CD4-positive, alpha-beta T cell treated with Interleukin-21 for 1 hour (primary cell): ENCODE measurements at regions not wholly inside any gene's neighbourhood (a gene's known extent, or its start where the extent isn't known, plus 50 kb on each side); places are given as distances from the start of the nearest gene placed in this dataset.

Experiments used
- DNase-seq: peaks from one replicate; pipeline ENCODE4 v3.0.0-alpha.2; 2020

DNA sequence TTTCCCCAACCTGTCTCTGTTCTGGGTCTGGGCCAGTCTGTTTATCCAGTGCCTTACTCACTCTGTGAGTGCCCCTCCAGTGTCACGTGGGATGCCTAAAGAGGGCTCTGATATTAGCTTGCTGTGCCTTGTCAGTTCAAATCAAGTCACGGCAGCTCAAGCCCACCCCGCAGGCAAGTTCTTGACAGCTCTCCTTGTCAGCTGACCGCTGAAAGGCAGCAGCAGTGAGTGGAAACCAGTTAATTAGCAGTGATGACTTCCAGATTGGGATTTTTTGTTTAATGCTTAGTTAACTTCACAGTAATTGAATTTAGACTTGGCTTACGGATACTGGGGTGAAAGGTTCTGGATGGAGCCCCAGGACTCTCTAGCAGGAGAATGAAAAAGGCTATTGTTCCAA is 210.1 kb downstream of the PSAT1 start:
- DNase-seq, result no peak

DNA sequence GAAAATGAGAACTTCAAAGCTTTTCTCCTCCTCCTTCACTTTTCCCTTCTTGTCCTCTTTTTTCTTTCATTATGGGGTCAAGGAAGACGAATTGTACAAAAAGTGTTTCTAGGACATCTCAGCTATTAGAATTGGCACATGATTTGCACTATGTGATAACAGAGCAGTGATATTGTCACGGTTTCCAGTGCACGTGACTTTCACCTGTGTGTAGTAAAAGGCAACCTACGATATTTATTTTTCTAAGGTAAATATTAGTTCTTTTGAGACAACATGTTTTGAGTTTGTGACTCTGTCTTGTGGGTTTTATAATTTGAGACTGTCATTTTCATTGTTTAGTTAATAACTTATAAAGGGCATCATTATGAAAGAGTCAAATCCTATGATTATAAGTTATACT is 213.1 kb downstream of the PSAT1 start:
- no peak for DNase-seq

GRCh38 chr9:78515108-78515507 is 218.2 kb downstream of the PSAT1 start:
- DNase-seq, result no peak

- no peak for DNase-seq
Measured at GRCh38 chr9:78519786-78520185, 222.9 kb downstream of the PSAT1 start.

GRCh38 chr9:78521680-78522079 is 224.8 kb downstream of the PSAT1 start:
- no peak for DNase-seq

GRCh38 chr9:78525986-78526560 is 229.1 kb downstream of the PSAT1 start:
- DNase-seq, result no peak

DNA sequence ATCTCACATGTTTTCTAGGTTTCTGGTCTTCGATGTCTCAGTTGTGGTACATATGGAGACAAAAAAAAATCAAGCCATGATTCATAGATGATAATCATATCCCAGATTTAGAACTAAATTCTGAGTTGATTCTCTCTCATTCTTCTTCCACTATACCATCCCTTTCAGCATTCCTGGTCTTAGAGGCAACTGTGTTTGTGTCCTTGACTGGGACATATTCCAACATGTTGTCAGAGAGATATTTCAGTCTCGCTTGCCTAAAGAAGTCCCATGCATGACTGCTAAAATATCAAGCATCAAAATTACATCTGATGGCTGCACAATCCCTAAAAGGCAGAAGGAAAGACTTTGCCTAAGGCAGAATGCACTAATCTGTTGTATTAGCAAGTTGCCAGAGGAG is 236.6 kb downstream of the PSAT1 start:
- DNase-seq, result no peak

DNA sequence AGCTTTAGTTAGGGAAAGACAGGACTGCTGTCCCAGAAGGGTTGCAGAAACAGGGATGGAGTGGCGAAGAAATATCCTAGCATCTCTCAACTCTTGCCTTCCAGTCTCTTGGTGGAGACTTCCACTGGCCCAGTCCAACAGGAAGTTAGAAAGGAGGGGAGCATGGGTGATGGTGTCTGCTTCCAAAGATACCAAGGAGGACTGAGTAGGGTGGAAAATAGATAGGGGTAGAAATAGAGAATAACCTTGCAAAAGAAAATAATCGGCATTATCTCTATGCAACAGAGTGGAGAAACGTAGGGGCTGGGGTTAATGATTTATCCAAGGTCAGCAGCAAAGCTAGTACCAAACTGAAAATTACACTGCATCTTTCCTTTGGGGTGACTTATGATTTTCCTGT is 242.3 kb downstream of the PSAT1 start:
- DNase-seq, result no peak

- DNase-seq, result no peak
Measured at GRCh38 chr9:78539904-78540303, 243.0 kb downstream of the PSAT1 start.

- no peak for DNase-seq
Measured at GRCh38 chr9:78541868-78542443, 245.0 kb downstream of the PSAT1 start.

DNA sequence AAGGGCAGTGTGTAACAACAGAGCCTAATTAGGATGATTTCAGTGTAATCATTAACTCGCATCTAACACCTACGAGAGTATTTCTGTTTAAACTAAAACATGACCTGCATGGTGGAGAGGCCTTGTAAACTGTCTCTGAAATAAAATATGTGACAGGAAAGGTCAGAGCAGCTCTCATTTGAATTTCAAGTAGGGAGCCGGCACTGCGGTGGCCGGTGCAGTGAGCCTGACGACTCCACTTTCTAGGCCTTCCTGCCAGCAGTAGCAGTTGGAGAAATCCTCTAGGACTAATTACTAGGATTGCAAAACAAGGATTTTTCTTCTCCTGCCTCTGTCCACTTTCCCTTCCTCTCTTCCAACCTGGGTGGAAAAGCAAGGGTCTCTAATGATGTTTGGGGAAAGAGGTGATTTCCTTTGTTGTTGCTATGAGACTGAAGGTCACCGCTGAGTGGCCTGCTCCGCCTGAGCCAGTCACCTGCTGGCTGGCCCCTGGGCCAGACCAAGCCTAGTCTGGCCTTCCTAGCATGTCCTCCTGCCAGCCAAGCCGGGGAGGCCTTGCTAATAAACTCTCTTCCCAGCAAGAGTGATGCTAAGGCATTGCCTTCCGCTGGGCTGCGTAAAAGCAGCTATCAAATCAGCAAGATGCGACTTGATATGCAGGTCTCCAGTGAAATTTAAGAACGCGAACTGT is 245.7 kb downstream of the PSAT1 start:
- no peak for DNase-seq

- DNase-seq, result no peak
Measured at GRCh38 chr9:78543353-78543752, 246.4 kb downstream of the PSAT1 start.

- DNase-seq, result no peak
Measured at GRCh38 chr9:78544230-78544629, 247.3 kb downstream of the PSAT1 start.

DNA sequence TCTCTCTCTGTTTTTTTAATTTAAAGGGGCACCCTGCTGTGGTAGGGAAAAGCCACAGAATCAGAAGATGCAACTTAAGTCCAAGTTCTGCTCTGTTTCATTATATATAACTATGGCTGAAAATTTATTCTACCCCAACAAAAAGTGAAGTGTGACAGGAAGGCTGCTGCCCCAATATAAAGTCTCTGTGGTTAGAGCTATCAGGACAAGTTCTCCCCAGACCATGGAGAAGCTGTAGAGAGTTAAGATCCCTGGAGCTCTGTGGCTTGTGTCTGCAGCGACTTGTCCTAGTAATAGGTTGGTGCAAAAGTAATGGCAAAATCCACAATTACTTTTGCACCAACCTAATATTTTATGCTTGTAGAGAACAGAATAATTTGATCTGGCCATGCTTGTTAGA is 250.9 kb downstream of the PSAT1 start:
- no peak for DNase-seq

DNA sequence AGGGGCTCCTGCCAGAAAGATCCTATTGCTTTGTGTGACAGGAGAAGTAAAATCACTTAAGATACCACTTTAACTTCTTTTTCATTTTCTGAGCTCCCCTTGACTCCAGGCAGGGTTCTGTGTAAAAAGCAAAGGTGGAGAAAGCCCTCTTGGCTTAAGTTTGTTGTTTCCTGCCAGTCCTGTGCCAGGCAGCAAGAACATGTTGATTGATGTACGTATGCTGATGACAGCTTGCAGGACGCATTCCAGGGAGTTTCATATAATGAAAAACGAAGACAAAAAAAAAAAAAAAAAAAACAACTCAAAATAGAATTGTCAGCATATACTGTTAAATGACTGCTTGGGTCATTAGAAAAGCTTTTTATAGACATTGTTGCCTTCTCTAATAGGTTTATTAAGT is 251.7 kb downstream of the PSAT1 start:
- DNase-seq, result no peak

- DNase-seq, result no peak
Measured at GRCh38 chr9:78549711-78550110, 252.8 kb downstream of the PSAT1 start.

DNA sequence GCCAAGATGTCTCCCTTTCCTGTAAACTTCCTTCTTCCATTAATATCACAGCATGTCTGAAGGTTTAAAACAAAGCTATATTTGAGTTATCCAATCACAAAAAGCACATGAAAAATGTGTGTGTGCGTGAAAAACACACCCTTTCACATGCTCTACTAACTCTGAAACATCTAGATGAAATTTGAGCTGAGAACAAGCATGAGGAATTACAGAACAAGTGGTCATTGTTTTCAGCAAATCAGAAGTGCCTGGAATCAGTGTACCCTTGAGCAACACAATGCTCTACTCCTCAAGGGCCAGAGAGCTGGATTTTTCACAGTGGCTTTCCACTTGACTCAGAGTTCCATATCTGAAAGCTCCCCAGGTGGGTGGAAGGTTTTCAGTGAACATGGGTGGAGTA is 255.9 kb downstream of the PSAT1 start:
- DNase-seq, result no peak

DNA sequence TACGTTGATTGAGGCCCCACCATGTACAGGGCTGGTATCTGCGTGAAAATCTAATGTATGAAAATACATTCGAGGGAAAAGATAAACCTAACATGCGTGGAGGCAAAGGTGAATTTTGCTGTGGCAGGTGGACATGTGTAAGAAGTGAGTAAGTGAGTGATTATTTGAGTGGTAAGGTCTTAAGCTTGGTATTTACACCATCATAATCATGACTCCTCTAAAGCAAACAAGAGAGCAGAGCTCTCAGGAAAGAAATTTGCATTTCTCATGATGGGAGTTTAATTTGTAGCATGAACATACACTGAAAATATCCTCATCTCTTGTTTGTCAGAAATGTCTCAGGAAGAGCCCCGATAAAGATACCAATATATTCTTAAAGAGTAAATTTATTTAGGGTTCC is 260.6 kb downstream of the PSAT1 start:
- DNase-seq, result no peak

DNA sequence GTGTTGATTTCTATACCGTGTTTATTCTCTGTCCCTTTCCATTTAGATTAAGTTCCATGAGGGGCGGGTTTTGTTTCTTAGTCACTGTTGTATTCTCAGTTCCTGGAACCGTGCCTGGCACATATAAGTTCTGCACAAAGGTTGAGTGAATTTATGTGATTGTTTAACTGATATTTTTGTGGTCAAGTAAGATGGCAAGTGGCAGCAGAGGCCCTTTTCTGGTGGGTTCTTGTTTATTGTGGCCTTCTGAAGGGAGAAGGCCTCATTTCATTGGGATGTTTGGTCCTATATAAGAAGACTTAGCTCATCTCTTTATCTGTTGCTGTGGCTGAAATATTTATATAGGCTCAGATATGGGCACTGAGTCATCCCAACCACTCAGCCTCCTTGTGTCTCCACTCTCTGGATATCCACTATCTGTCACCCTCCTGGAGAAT is 262.5 kb downstream of the PSAT1 start:
- no peak for DNase-seq

GRCh38 chr9:78562021-78562420 is 265.1 kb downstream of the PSAT1 start:
- no peak for DNase-seq

DNA sequence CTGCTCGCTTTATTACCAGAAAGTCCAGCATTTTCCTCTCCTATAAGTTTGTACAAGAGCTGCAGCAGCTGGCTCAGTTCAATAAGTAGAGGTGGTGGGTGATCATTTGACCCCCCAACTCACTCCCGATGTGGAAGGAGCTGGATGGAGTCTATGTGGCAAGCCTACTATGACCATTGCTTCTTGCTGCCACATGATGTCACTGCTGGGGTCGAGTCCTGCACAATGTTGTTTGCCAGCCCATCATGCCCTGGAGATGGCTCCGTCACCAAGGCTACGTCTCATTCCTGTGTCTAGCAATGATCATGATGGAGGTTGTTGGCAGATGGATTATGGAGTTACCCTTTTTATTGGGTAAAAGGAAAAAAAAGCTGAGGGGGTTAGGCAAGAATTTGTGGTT is 266.3 kb downstream of the PSAT1 start:
- DNase-seq, result no peak

GRCh38 chr9:78565481-78565880 is 268.6 kb downstream of the PSAT1 start:
- no peak for DNase-seq

GRCh38 chr9:78566521-78566920 is 269.6 kb downstream of the PSAT1 start:
- no peak for DNase-seq

GRCh38 chr9:78566948-78567675 is 270.2 kb downstream of the PSAT1 start:
- no peak for DNase-seq
